GM12892 (cell line): ENCODE measurements at regions not wholly inside any gene's neighbourhood (a gene's known extent, or its start where the extent isn't known, plus 50 kb on each side); places are given as distances from the start of the nearest gene placed in this dataset.

Experiments
- DNase-seq: peaks from one replicate; pipeline ENCODE4 v3.0.0; 2011; ENCODE audit not compliant: insufficient read length
- FAIRE-seq: peaks from 2 replicates; lab custom pipeline; 2011; peaks lifted over from hg19 to GRCh38; lab: Jason Lieb, UNC
- POLR2A ChIP-seq: IDR thresholded peaks from 2 replicates; pipeline ENCODE4 v1.6.1; 2011; ENCODE audit warnings: low read depth, low read length, control low read depth
- POLR2AphosphoS5 ChIP-seq: IDR thresholded peaks from 2 replicates; pipeline ENCODE4 v1.6.1; 2011; ENCODE audit warnings: low read depth, low read length, control low read depth
- TAF1 ChIP-seq: IDR thresholded peaks from 2 replicates; pipeline ENCODE4 v1.6.1; 2011; ENCODE audit warnings: low read depth, mild to moderate bottlenecking, control low read depth, low read length, borderline replicate concordance

GRCh38 chr11:90913131-90913668, 690.4 kb upstream of the CHORDC1 start:
- TF ChIP-seq POLR2A = no peak
- TF ChIP-seq POLR2AphosphoS5 = no peak
- TF ChIP-seq TAF1 = no peak
- DNase-seq (no peak), FAIRE-seq (no peak)

DNA sequence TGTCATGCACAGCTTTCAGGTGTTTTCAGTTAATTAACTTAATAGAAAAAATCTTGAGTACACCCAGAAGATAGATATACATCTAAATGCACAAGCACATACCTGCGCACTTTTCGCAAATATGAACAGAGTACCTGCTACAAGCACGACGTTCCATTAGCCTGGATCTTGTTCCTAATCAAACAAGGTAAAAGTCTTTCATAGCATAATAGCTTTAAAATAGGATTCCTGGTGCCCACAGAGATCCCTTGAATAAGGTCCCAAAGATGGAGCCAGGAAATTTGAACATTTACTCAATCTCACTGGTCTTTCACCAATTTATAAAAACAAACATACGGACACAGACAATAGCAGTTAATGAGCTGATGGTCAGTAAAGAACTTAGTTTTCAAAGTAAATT, 689.8 kb upstream of the CHORDC1 start:
- TF ChIP-seq POLR2AphosphoS5 (no peak), TAF1 (no peak), POLR2A (no peak)
- DNase-seq = no peak
- no peak for FAIRE-seq

DNA sequence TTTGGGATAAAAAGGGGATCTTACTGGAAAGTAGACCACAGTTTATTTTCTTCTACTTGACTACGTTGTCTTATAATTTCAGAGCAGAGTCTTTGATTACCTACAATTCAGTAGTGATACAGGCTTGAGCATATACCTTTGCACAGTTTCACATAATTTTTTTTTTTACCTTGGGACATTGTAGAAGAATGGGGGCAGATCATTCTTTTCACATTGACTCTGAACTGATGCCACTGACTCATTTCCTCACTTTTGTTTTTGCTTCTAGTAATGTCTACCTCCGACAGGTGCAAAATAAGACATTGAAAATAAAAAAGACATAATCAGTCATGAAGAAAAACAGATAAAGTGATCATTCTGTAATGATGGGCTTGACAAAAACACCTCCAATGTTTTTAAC, 688.3 kb upstream of the CHORDC1 start:
- DNase-seq (no peak), FAIRE-seq (no peak)
- no peak for TF ChIP-seq TAF1
- no peak for TF ChIP-seq POLR2AphosphoS5
- no peak for TF ChIP-seq POLR2A

DNA sequence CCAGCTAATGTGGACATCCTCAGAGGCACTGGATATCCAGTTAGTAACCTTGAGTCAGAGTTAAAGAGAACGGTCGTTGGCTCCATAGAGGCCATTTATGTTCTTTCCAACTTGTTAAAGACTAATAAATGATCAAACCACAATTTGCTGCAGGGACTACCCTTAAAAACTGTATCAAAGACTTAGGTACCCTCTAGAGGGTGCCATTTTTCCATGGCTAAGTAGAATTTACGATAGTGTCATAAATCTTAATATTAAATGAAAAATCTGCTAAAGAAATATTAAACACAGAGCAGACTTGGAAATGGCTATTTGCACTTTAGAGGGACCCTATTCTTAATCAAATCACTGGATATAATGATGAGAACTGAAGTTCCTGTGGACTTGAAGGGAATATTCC, 685.2 kb upstream of the CHORDC1 start:
- DNase-seq (no peak), FAIRE-seq (no peak)
- TF ChIP-seq POLR2AphosphoS5 (no peak), TAF1 (no peak), POLR2A (no peak)

DNA sequence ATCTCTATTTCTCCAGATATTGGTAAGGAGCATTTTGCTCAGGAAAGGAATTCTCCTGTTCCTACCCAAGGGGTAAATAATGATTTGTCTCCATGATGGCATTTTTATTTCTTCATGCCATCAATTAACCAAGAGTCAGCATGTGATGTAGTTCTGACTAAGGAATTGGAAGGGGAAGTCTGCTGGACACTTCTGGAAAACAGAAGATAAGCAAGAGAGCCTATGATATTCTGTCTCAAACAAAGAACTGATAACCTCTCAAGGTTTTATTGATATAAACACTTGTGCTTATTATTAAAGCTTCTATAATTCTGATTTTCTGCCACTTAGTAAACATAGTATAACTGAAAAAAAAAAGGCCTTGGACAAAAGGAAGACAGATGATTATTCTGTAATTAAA, 673.0 kb upstream of the CHORDC1 start:
- TF ChIP-seq POLR2A (no peak), POLR2AphosphoS5 (no peak), TAF1 (no peak)
- DNase-seq (no peak), FAIRE-seq (no peak)

GRCh38 chr11:90890347-90890746, 667.5 kb upstream of the CHORDC1 start:
- FAIRE-seq = no peak
- DNase-seq = no peak
- TF ChIP-seq POLR2AphosphoS5 (no peak), TAF1 (no peak), POLR2A (no peak)

DNA sequence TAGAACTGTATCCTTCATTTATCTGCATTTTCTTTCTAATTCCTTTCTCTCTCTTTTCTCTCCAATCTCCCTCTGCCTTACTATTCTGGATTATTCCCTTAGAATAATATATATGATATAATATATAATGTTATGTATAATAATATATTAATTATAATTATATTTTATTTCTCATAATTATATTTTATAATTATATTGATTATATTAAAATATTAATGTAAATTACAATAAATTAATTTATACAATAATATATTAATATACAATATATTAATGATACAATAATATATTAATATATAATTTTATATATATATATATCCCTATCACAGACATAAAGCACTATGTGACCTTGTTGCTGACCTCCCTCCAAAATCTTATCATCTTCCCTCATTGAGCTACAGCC, 661.3 kb upstream of the CHORDC1 start:
- TF ChIP-seq POLR2AphosphoS5 (no peak), TAF1 (no peak), POLR2A (no peak)
- no peak for FAIRE-seq
- DNase-seq = no peak

GRCh38 chr11:90874986-90875385, 652.1 kb upstream of the CHORDC1 start:
- no peak for DNase-seq
- FAIRE-seq = no peak
- TF ChIP-seq TAF1 (no peak), POLR2A (no peak), POLR2AphosphoS5 (no peak)

DNA sequence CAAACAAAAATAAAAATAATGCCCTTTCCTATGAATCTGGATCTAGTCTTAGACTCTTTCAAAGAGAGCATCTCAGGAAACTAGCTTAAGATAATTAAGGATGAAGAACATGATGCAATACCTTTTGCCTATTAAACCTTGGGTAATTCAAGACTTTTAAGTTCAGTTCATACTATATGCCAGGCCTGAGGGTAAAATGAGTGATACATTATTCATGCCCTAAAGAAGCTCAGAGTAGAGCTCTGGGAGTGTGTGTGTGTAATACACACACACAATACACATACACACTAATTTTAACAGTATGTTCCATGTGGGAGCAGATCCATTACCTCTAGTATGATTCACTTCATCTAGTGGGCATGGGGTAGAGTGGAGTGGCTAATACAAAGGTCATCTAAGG, 651.4 kb upstream of the CHORDC1 start:
- no peak for TF ChIP-seq POLR2AphosphoS5
- no peak for TF ChIP-seq TAF1
- no peak for TF ChIP-seq POLR2A
- FAIRE-seq (no peak), DNase-seq (no peak)

- DNase-seq = no peak
- TF ChIP-seq POLR2AphosphoS5 (no peak), TAF1 (no peak), POLR2A (no peak)
Observed at GRCh38 chr11:90867416-90867815, 644.6 kb upstream of the CHORDC1 start.

DNA sequence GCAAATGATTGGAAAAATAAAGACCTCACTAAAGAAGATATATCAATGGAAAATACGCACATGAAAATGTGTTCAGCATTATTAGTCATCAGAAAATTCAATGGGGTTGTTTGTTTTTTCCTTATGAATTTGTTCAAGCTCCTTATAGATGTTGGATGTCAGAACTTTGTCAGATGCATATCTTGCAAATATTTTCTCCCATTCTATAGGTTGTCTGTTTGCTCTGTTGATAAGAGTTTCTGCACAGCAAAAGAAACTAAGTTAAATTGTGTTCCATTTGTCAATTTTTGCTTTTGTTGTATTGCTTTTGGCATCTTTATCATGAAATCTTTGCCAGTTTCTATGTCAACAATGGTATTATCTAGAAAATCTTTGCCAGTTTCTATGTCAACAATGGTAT, 633.9 kb upstream of the CHORDC1 start:
- FAIRE-seq (no peak), DNase-seq (no peak)
- TF ChIP-seq POLR2A (no peak), POLR2AphosphoS5 (no peak), TAF1 (no peak)

More at GRCh38 chr11:90867416-90867815, 644.6 kb upstream of the CHORDC1 start:
- FAIRE-seq = no peak

DNA sequence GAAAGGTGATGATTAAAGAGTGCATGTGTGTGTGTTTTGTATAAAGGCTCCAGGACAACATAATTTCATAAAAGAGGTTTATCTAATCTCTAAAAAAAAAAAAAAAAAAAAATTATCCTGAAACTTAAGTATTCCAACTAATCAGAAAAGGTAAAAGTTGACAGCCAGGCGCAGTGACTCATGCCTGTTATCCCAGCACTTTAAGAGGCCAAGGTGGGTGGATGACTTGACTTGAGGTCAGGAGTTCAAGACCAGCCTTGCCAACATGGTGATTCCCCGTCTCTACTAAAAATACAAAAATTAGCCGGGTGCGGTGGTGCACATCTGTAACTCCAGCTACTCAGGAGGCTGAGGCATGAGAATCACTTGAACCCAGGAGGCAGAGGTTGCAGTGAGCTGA, 632.7 kb upstream of the CHORDC1 start:
- no peak for TF ChIP-seq POLR2A
- no peak for TF ChIP-seq TAF1
- TF ChIP-seq POLR2AphosphoS5 = no peak
- DNase-seq = no peak
- no peak for FAIRE-seq
